ENCODE measurements at regions not wholly inside any gene's neighbourhood (a gene's known extent, or its start where the extent isn't known, plus 50 kb on each side); places are given as distances from the start of the nearest gene placed in this dataset.
"Not testable (repeated sequence)": the region's sequence is repeated elsewhere in the genome, so short reads cannot be mapped to it uniquely, and the experiment has no call there.

- TF ChIP-seq, protein P1, sequence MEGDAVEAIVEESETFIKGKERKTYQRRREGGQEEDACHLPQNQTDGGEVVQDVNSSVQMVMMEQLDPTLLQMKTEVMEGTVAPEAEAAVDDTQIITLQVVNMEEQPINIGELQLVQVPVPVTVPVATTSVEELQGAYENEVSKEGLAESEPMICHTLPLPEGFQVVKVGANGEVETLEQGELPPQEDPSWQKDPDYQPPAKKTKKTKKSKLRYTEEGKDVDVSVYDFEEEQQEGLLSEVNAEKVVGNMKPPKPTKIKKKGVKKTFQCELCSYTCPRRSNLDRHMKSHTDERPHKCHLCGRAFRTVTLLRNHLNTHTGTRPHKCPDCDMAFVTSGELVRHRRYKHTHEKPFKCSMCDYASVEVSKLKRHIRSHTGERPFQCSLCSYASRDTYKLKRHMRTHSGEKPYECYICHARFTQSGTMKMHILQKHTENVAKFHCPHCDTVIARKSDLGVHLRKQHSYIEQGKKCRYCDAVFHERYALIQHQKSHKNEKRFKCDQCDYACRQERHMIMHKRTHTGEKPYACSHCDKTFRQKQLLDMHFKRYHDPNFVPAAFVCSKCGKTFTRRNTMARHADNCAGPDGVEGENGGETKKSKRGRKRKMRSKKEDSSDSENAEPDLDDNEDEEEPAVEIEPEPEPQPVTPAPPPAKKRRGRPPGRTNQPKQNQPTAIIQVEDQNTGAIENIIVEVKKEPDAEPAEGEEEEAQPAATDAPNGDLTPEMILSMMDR (IDR thresholded peaks at IDR 0.05; ENCODE audit: control insufficient read depth, insufficient read depth, low read depth, low read length, missing control alignments), result no peak
- no peak overlapping the region for H3K4me3 ChIP-seq (ENCODE audit: control insufficient read depth, low read depth, low read length)
- no peak for DNase-seq (ENCODE audit: low read depth)
Measured at GRCh38 chr14:41476526-41476925, 130.2 kb upstream of the LRFN5 start.

- DNase-seq (ENCODE audit: low read depth), result no peak
- H3K4me3 ChIP-seq (ENCODE audit: control insufficient read depth, low read depth, low read length), result no peak overlapping the region
- TF ChIP-seq, protein P1 (IDR thresholded peaks at IDR 0.05; ENCODE audit: control insufficient read depth, insufficient read depth, low read depth, low read length, missing control alignments), result no peak
Measured at GRCh38 chr14:41461380-41461779, 145.3 kb upstream of the LRFN5 start.

DNA sequence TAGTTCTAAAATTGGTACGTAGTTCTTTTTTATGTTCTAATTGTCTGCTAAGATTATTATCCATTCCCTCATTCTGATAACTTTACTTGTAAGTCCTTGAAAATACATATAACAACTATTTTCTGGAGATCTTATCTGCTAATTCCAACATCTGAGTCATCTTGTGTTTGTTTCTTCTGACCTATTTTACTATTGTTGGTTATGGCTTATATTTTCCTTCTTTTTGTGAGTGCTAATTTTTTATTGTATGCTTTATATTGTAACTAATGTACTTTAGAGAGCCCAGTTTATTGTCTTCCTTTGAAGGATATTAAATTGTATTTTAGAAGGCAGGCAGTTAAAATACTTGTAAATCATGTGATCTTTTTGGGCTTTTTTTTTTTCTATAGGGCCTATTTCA lies 149.3 kb upstream of the LRFN5 start:
- TF ChIP-seq, protein P1 (IDR thresholded peaks at IDR 0.05; ENCODE audit: control insufficient read depth, insufficient read depth, low read depth, low read length, missing control alignments), result no peak
- no peak for DNase-seq (ENCODE audit: low read depth)
- H3K4me3 ChIP-seq (ENCODE audit: control insufficient read depth, low read depth, low read length), result no peak overlapping the region

DNA sequence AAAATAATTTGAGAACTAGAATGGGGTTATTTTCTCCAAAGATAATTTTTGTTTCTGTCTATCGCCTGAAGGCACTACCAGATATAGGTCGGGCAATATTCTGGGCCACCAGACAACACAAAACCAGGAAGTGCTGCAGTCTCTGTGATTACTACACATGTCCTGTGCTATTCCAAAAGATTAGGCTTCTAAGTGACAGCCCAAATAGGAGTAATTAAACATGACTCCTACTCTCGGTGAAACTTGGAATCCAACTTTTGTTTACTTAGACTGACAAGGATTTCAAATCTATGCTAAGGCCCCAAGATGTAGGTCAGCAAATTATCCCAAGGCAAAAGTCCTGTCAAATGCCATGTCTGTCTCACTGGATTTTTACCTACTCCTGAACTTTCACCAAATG lies 157.6 kb upstream of the LRFN5 start:
- no peak for DNase-seq (ENCODE audit: low read depth)
- TF ChIP-seq, protein P1 (IDR thresholded peaks at IDR 0.05; ENCODE audit: control insufficient read depth, insufficient read depth, low read depth, low read length, missing control alignments), result no peak
- no peak overlapping the region for H3K4me3 ChIP-seq (ENCODE audit: control insufficient read depth, low read depth, low read length)

DNA sequence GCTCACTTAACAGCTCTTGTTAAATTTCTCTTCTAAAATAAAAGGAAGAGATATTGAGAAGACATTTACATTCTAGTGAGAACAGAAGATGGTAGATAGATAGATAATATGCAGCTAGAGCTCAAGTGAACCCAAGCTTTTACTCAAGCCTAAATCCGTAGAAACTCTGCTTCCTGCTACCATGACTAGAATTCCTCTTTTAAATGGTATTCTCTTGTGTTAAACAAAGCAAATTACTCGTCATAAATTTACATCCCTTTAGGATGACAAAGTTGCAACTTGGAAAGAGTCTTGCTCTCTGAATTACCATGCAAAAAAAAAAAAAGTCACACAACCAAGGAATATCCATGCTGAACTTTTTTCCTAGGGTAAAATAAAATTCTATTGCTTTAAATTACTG lies 160.7 kb upstream of the LRFN5 start:
- no peak for DNase-seq (ENCODE audit: low read depth)
- TF ChIP-seq, protein P1 (IDR thresholded peaks at IDR 0.05; ENCODE audit: control insufficient read depth, insufficient read depth, low read depth, low read length, missing control alignments), result no peak

GRCh38 chr14:41423503-41423902 lies 183.2 kb upstream of the LRFN5 start:
- H3K4me3 ChIP-seq (ENCODE audit: control insufficient read depth, low read depth, low read length), result no peak overlapping the region
- DNase-seq (ENCODE audit: low read depth), result no peak
- TF ChIP-seq, protein P1 (IDR thresholded peaks at IDR 0.05; ENCODE audit: control insufficient read depth, insufficient read depth, low read depth, low read length, missing control alignments), result no peak

More for the DNA sequence above, 160.7 kb upstream of the LRFN5 start:
- no peak overlapping the region for H3K4me3 ChIP-seq (ENCODE audit: control insufficient read depth, low read depth, low read length)

DNA sequence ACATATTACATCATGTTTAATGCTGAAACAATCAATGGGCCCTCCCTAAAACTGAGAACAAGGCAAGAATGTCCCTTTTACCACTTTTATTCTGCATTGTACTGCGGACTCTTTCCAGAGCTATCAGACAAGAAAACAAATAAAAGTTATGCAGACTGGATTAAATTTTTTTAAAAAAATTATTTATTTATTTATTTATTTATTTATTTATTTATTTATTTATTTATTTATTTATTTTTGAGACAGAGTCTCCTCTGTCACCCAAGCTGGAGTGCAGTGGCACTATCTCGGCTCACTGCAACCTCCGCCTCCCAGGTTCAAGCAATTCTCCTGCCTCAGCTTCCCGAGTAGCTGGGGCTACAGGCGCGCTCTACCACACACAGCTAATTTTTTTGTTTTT lies 185.4 kb upstream of the LRFN5 start:
- not testable (repeated sequence) for H3K4me3 ChIP-seq (ENCODE audit: control insufficient read depth, low read depth, low read length); DNase-seq (ENCODE audit: low read depth)

All from AG09309 (cell line).